ENCODE measurements at regions not wholly inside any gene's neighbourhood (a gene's known extent, or its start where the extent isn't known, plus 50 kb on each side); places are given as distances from the start of the nearest gene placed in this dataset.
"Not testable (repeated sequence)": the region's sequence is repeated elsewhere in the genome, so short reads cannot be mapped to it uniquely, and the experiment has no call there.

DNA sequence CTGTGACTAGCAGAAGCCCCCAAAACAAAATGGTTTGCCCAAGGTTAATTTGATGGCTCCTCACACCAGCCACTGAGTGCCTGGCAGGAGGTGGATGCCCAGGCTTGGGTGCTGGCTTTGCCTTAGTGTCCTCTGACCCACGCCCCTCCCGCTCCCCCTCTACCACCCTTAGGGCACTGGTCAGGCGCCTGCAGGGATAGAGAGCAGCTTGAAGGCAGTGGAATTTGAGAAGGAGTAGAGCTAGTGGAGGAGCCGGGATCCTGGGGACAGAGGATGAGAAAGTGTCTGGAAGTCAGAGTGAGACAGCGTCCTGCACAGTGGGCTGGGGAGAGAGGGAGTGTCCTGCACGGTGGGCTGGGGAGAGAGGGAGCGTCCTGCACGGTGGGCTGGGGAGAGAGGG, 139.4 kb downstream of the DNAJB6 start:
- H3K4me3 Mint-ChIP-seq (ENCODE audit: low read depth): no peak overlapping the region
- intact Hi-C loops (cut with micrococcal nuclease): no loop called here
- DNase-seq (ENCODE audit: low spot score): no peak
- H3K27me3 Mint-ChIP-seq (ENCODE audit: low read depth): no peaks in the 10 kb centered on the region
- peaks cover 32% of the 10 kb centered on the region for H3K9me3 Mint-ChIP-seq
- no peak overlapping the region for H3K27ac Mint-ChIP-seq
- H3K4me1 Mint-ChIP-seq (ENCODE audit: low read depth): peaks cover 33% of the 10 kb centered on the region
- H3K36me3 Mint-ChIP-seq (ENCODE audit: low read depth): peaks cover 34% of the 10 kb centered on the region

DNA sequence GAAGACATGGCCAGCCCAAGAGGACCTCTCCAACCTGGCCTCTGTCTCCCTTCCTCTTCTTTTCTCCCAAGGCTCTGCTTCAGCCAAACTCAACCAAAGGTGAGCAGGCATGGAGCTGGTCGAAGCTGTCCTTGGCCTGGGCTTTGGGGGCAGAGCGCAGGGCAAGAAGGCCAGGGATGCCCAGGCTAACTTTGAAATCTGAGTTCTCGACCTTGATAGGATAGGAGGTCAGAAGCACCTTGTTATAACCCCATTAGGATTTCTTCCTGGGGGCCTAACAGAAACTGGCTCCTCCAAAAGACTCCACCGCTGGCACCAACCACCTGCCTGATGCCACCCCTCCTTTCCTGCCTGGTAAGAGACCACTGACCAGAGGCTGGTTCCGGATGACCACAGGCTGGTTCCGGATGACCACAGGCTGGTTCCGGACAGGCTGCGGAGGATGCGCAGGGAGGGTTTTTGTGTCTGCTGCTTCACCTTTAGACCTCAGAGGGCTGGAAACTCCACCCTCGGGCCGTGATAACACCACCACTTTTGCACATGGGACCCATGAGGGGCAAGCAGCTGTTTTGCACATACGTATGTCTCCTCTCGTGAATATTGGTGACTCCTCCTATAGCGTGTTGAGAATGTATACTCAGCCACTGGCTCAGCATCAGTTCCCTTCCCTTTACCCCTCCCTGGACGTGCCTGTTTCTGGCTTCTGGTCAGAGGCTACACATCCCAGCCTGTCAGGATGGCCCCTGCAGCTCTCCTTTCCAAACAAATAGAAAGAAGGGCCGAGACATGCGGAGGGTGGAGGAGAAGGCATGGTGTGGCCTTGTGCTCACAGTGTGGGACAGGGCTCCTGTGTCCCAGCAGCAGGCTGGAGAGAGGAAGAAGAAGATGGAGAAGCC, 140.1 kb downstream of the DNAJB6 start:
- no peak for DNase-seq (ENCODE audit: low spot score)
- Mint-ChIP-seq H3K27ac (no peak overlapping the region), H3K36me3 (ENCODE audit: low read depth) (peaks cover 31% of the 10 kb centered on the region), H3K4me1 (ENCODE audit: low read depth) (peaks cover 29% of the 10 kb centered on the region), H3K4me3 (ENCODE audit: low read depth) (no peak overlapping the region), H3K27me3 (ENCODE audit: low read depth) (no peaks in the 10 kb centered on the region), H3K9me3 (peaks cover 29% of the 10 kb centered on the region)
- intact Hi-C loops (cut with micrococcal nuclease): no loop called here

DNA sequence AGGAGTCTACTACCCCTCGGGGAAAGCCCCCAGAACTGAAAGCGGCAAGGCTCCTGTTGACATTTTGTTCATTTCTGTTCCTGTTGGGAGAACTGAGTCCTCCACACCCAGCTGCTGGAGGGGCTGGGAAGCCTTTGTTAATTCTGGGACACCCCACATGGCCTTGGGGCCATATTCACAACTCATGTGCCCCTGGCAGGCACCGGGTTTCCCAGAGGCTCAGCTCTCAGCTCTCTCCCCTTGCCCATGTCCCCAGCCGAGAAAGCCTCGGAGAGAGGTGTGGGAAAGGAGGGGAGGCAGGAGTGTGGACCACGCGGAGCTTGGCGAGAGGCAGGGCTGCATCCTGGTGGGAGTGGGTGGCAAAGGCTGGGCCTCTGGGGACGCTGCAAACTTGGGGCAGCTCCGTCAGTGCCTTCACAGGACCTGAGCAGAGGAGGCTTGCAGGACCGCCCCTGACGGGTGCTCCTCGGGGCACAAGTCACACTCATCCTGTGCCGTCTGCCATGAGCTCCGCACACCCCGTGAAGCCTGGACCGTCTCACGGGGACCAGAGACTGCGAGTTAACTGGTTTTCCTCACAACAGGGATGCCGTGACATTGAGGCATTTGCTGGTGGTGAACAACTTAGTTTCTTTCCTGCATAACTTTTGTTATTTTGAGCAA, 140.9 kb downstream of the DNAJB6 start:
- Mint-ChIP-seq H3K27me3 (ENCODE audit: low read depth) (no peaks in the 10 kb centered on the region), H3K9me3 (peaks cover 23% of the 10 kb centered on the region), H3K27ac (peak overlapping the region; percentile 8), H3K4me3 (ENCODE audit: low read depth) (no peak overlapping the region), H3K36me3 (ENCODE audit: low read depth) (peaks cover 25% of the 10 kb centered on the region), H3K4me1 (ENCODE audit: low read depth) (peaks cover 25% of the 10 kb centered on the region)
- intact Hi-C loops (cut with micrococcal nuclease): loop anchor here (2.0 kb wide), 1 partner anchor 17 kb away; no protein-coding TSS in a partner anchor
- peak; percentile 26 for DNase-seq (ENCODE audit: low spot score)

DNA sequence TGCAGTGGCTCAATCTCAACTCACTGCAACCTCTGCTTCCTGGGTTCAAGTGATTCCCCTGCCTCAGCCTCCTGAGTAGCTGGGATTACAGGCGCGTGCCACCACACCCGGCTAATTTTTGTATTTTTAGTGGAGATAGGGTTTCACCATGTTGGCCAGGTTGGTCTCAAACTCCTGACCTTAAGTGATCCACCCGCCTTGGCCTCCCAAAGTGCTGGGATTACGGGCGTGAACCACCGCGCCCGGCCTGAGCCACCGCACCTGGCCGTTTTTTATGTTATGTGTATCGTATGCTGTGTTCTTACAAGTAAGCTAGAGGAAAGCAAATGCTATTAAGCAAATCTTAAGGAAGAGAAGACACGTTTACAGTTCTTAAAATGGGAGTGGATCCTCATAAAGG, 141.8 kb downstream of the DNAJB6 start:
- H3K27ac Mint-ChIP-seq: peak overlapping the region; percentile 21
- peaks cover 16% of the 10 kb centered on the region for H3K36me3 Mint-ChIP-seq (ENCODE audit: low read depth)
- not testable (repeated sequence) for H3K4me3 Mint-ChIP-seq (ENCODE audit: low read depth); DNase-seq (ENCODE audit: low spot score); H3K27me3 Mint-ChIP-seq (ENCODE audit: low read depth)
- H3K9me3 Mint-ChIP-seq: peaks cover 14% of the 10 kb centered on the region
- intact Hi-C loops (cut with micrococcal nuclease): loop anchor here (2.0 kb wide), 1 partner anchor 16 kb away; no protein-coding TSS in a partner anchor
- H3K4me1 Mint-ChIP-seq (ENCODE audit: low read depth): peaks cover 20% of the 10 kb centered on the region

DNA sequence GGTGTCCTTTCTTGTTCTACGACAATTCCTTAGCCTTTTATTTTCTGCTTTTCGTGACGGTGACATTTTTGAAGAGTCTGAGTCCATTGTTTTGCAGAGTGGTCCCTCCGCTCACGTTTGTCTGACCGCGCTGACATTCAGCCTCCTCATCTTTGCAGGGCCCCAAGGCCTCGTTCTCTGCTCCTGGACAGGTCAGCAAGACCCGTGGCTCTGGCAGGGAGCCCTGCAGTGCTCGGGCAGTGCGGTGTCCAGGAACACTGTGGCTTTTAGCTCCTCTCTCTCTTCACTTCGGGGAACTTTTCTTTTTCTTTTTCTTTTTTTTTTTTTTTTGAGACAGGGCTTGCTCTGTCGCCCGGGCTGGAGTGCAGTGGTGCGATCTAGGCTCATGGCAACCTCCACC, 142.5 kb downstream of the DNAJB6 start:
- peaks cover 12% of the 10 kb centered on the region for H3K36me3 Mint-ChIP-seq (ENCODE audit: low read depth)
- peaks cover 9% of the 10 kb centered on the region for H3K9me3 Mint-ChIP-seq
- H3K4me1 Mint-ChIP-seq (ENCODE audit: low read depth): peaks cover 20% of the 10 kb centered on the region
- no peak overlapping the region for H3K27ac Mint-ChIP-seq
- intact Hi-C loops (cut with micrococcal nuclease): loop anchor here (2.0 kb wide), 1 partner anchor 15 kb away; no protein-coding TSS in a partner anchor
- no peak overlapping the region for H3K4me3 Mint-ChIP-seq (ENCODE audit: low read depth)
- H3K27me3 Mint-ChIP-seq (ENCODE audit: low read depth): no peaks in the 10 kb centered on the region
- DNase-seq (ENCODE audit: low spot score): no peak

DNA sequence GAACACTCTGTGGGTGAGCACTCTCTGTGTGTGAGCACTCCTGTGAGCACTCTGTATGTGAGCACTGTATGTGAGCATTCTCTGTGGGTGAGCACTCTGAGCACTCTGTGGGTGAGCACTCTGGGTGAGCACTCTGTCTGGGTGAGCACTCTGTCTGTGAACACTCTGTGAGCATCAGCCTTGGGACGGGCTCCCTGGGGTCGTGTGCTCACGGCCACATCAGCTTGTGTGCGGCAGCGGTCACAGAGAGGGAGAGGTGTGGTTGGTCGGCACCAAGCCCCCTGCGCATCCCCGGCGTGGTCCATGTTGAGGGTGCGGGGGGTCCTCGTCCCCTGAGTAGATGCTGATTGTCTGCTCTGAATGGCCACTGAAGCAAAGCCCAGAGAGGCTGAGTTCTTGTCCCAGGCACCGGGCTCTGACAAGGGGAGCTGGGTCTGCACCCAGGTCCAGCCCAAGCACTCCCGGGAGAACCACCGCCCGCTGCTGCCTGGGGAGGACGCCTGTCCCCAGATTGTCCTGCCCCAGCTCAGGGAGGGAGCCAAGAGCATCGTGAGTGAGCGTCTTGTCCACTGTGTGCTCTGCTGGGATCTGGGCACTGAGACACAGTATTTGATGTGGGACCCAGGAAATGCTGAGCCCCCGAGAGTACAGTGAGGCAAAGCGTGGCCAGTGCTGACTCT, 143.7 kb downstream of the DNAJB6 start:
- Mint-ChIP-seq H3K27me3 (ENCODE audit: low read depth) (no peaks in the 10 kb centered on the region), H3K27ac (no peak overlapping the region)
- DNase-seq (ENCODE audit: low spot score): no peak

DNA sequence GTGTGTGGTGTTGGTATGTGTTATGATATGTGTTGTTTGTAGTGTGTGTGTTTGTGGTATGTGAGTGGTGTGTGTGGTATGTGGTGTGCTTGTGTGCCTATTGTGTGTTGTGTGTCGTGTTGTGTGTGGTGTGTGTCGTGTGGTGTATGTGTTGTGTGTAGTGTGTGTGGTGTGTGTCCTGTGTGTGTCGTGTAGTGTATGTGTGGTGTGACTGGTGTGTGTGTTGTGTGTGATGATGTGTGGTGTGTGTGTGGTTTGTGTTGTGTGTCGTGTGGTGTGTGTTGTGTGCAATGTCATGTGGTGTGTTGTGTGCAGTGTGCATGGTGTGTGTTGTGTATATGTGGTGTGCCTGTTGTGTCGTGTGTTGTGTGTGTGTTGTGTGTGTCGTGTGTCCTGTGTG, 144.6 kb downstream of the DNAJB6 start:
- H3K4me3 Mint-ChIP-seq (ENCODE audit: low read depth): no peak overlapping the region
- no peak overlapping the region for H3K27ac Mint-ChIP-seq
- DNase-seq (ENCODE audit: low spot score): no peak
- intact Hi-C loops (cut with micrococcal nuclease): no loop called here
- no peaks in the 10 kb centered on the region for H3K36me3 Mint-ChIP-seq (ENCODE audit: low read depth)
- H3K4me1 Mint-ChIP-seq (ENCODE audit: low read depth): peaks cover 20% of the 10 kb centered on the region
- no peaks in the 10 kb centered on the region for H3K9me3 Mint-ChIP-seq
- no peaks in the 10 kb centered on the region for H3K27me3 Mint-ChIP-seq (ENCODE audit: low read depth)

More for the DNA sequence above, 143.7 kb downstream of the DNAJB6 start:
- H3K4me1 Mint-ChIP-seq (ENCODE audit: low read depth): peaks cover 22% of the 10 kb centered on the region
- H3K9me3 Mint-ChIP-seq: peaks cover 3% of the 10 kb centered on the region
- H3K36me3 Mint-ChIP-seq (ENCODE audit: low read depth): peaks cover 4% of the 10 kb centered on the region
- no peak overlapping the region for H3K4me3 Mint-ChIP-seq (ENCODE audit: low read depth)
- intact Hi-C loops (cut with micrococcal nuclease): no loop called here

DNA sequence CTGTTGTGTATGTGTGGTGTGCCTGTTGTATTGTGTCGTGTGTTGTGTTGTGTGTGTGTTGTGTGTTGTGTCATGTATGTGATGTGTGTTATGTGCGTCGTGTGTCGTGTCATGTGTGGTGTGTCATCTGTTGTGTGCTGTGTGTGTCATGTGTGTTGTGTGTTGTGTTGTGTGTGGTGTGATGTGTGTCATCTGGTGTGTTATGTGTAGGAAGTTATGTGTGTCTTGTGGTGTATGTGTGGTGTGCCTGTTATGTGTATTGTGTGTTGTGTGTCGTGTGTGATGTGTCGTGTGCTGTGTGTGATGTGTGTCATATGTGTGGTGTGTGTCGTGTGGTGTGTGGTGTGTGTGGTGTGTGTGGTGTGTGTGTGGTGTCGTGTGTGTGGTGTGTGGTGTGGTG, 145.2 kb downstream of the DNAJB6 start:
- intact Hi-C loops (cut with micrococcal nuclease): no loop called here
- Mint-ChIP-seq H3K27ac (no peak overlapping the region), H3K9me3 (no peaks in the 10 kb centered on the region), H3K27me3 (ENCODE audit: low read depth) (peaks cover 6% of the 10 kb centered on the region), H3K4me3 (ENCODE audit: low read depth) (no peak overlapping the region), H3K36me3 (ENCODE audit: low read depth) (no peaks in the 10 kb centered on the region), H3K4me1 (ENCODE audit: low read depth) (peaks cover 20% of the 10 kb centered on the region)
- no peak for DNase-seq (ENCODE audit: low spot score)

DNA sequence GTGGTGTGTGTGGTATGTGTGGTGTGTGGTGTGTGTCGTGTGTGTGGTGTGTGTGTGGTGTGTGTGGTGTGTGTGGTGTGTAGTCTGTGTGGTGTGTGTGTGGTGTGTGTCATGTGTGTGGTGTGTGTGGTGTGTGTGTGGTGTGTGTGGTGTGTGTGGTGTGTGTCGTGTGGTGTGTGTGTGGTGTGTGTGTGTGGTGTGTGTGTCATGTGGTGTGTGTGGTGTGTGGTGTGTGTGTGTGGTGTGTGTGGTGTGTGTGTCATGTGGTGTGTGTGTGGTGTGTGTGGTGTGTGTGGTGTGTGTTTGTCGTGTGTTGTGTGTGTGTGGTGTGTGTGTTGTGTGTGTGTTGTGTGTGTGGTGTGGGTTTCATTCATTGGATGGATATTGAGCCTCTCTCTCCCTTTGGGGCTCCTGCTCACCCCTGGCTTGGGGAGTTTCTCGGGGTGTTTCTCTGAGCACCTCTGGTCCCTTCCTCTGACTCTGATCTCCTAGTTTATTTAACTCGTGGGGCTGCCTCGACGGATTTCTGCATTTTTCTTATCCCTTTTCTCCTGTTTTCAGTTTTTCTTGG, 145.8 kb downstream of the DNAJB6 start:
- peaks cover 17% of the 10 kb centered on the region for H3K4me1 Mint-ChIP-seq (ENCODE audit: low read depth)
- intact Hi-C loops (cut with micrococcal nuclease): no loop called here
- H3K27ac Mint-ChIP-seq: no peak overlapping the region

DNA sequence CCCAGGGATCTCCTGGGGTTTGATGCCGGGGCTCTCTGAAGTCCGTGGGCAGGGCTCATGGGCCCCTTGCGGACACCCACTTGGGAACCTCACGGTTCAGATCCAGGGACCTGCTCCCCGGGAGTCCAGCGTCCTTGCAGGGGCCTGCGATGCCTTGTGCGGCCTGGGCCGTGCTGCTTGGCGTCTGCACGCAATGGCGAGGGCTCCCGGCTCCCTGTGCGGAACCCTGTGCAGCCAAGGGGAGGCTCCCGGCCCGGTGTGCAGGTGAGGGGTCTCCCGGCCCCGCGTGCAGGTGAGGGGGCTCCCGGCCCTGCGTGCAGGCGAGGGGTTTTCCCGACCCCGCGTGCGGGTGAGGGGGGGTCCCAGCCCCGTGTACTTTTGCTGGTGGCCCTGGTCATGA, 146.7 kb downstream of the DNAJB6 start:
- Mint-ChIP-seq H3K36me3 (ENCODE audit: low read depth) (no peaks in the 10 kb centered on the region), H3K27me3 (ENCODE audit: low read depth) (peaks cover 7% of the 10 kb centered on the region), H3K27ac (no peak overlapping the region), H3K9me3 (no peaks in the 10 kb centered on the region), H3K4me1 (ENCODE audit: low read depth) (peaks cover 11% of the 10 kb centered on the region), H3K4me3 (ENCODE audit: low read depth) (no peak overlapping the region)
- no peak for DNase-seq (ENCODE audit: low spot score)
- intact Hi-C loops (cut with micrococcal nuclease): no loop called here

More for the DNA sequence above, 145.8 kb downstream of the DNAJB6 start:
- no peaks in the 10 kb centered on the region for H3K36me3 Mint-ChIP-seq (ENCODE audit: low read depth)
- H3K9me3 Mint-ChIP-seq: no peaks in the 10 kb centered on the region
- H3K27me3 Mint-ChIP-seq (ENCODE audit: low read depth): peaks cover 7% of the 10 kb centered on the region
- DNase-seq (ENCODE audit: low spot score): no peak
- no peak overlapping the region for H3K4me3 Mint-ChIP-seq (ENCODE audit: low read depth)

DNA sequence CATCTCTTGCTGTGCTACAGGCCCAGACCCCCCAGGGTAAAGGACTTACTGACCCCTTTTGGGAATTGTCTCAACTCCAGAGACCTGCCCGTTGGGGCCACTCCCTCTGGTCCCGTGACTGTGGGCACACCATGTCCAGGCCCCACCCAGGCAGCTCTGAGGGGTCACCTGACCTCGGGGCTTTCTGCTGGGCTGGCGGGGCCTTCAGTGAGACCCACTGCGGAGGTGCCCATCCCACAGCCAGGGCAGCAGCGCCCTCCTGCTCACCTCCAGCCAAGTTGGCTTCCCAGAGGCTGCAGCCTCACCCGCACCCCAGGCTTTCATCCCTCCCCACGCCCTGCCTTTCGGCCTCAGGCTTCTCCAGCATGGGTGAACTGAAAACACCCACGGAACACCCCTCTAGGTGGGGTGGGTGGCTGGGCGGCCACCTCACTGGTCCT, 147.2 kb downstream of the DNAJB6 start:
- intact Hi-C loops (cut with micrococcal nuclease): no loop called here
- no peak for DNase-seq (ENCODE audit: low spot score)

DNA sequence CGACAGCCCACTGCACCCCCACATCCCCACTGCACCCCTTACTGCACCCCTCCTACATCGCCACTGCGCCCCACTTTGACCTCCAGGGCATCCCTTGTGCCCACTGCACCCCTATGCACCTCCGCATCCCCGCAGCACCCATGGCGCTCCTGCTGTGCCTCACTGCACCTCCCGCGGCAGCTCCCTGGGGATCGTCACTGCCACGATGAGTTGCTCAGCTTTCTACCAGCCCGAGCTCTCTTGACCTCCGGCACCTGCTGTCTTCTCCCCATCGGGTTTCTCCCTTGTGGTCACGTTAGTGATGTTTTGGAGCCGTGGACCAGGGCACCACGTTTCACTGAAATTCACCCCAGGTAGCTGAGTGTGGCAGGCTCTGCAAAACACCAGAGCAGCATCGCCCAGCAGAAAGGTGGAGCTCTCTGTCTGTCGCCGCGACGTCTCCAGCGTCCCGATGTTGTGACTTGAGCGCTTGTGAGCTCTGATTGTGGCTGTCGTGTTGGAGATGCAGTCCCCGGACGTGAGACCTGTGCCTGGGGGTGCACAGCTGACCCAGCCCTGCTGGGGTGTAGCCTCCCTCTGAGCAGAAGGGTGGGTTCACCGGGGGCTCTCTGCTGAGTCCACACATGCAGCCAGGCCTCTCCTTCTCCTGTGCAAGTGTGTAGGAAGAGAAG, 147.7 kb downstream of the DNAJB6 start:
- Mint-ChIP-seq H3K4me3 (ENCODE audit: low read depth) (no peak overlapping the region), H3K36me3 (ENCODE audit: low read depth) (no peaks in the 10 kb centered on the region), H3K27me3 (ENCODE audit: low read depth) (peaks cover 7% of the 10 kb centered on the region), H3K27ac (no peak overlapping the region), H3K4me1 (ENCODE audit: low read depth) (peaks cover 3% of the 10 kb centered on the region), H3K9me3 (no peaks in the 10 kb centered on the region)
- no peak for DNase-seq (ENCODE audit: low spot score)
- intact Hi-C loops (cut with micrococcal nuclease): no loop called here

More for the DNA sequence above, 147.2 kb downstream of the DNAJB6 start:
- Mint-ChIP-seq H3K9me3 (no peaks in the 10 kb centered on the region), H3K27me3 (ENCODE audit: low read depth) (peaks cover 7% of the 10 kb centered on the region), H3K4me3 (ENCODE audit: low read depth) (no peak overlapping the region), H3K27ac (no peak overlapping the region), H3K36me3 (ENCODE audit: low read depth) (no peaks in the 10 kb centered on the region), H3K4me1 (ENCODE audit: low read depth) (peaks cover 7% of the 10 kb centered on the region)
